GM12878 (cell line): ENCODE measurements at regions not wholly inside any gene's neighbourhood (a gene's known extent, or its start where the extent isn't known, plus 50 kb on each side); places are given as distances from the start of the nearest gene placed in this dataset.

ENCODE experiments used
- ATAC-seq: fragments of 200-7000 bp; cut with Tn5 transposase; 3 replicates; pipeline ENCODE4 v1.9.1; 2020; ENCODE audit warnings: mild to moderate bottlenecking, moderate library complexity
- BruUV-seq: library from RNA; stranded (reverse); fragments of 400-500 nt; replicated peaks from 2 replicates; lab custom pipeline; 2021; lab: Mats Ljungman, UMichigan
- CTCF ChIA-PET: fragments of 300-600 bp; sonication (Branson Sonifier 250); formaldehyde crosslinking; extraction: SDS; loops from one replicate; lab custom pipeline; 2021; ENCODE audit warnings: inconsistent platforms; lab: Yijun Ruan, JAX
- POLR2A ChIA-PET: fragments of 350-600 bp; formaldehyde crosslinking; extraction: SDS; loops from one replicate; lab custom pipeline; 2021; ENCODE audit warnings: inconsistent platforms; lab: Charles Lee
- RAD21 ChIA-PET: fragments of 300-600 bp; sonication (Branson Sonifier 250); formaldehyde crosslinking; loops from one replicate; lab custom pipeline; 2023; ENCODE audit warnings: antibody characterized with exemption; ENCODE audit not compliant: unreplicated experiment; lab: Charles Lee
- SMC1A ChIA-PET: fragments of 300-600 bp; sonication (Branson Sonifier 250); formaldehyde crosslinking; loops from one replicate; lab custom pipeline; 2023; ENCODE audit not compliant: unreplicated experiment, uncharacterized antibody; lab: Charles Lee
- DNase-seq: peaks from one replicate; pipeline ENCODE4 v3.0.0-alpha.2; 2011; ENCODE audit warnings: low read depth, low spot score
- FAIRE-seq: peaks from 3 replicates; lab custom pipeline; 2011; peaks lifted over from hg19 to GRCh38; lab: Jason Lieb, UNC
- H2AFZ ChIP-seq: 2 replicates; pipeline ENCODE4 v1.6.0; 2011; ENCODE audit warnings: low read depth, low read length, control low read depth; ENCODE audit not compliant: control insufficient read depth
- H3K27ac ChIP-seq: 2 replicates; pipeline ENCODE4 v1.5.1; 2011; ENCODE audit warnings: control low read depth; ENCODE audit not compliant: control insufficient read depth, insufficient read depth
- H3K27me3 ChIP-seq, 2 experiments: replicated peaks in 1 of 2; 2 replicates each; pipeline versions ENCODE4 v1.6.0 to v1.6.1; 2011; ENCODE audit warnings: low read length in 1 of 2; ENCODE audit not compliant: control insufficient read depth in 2 of 2, insufficient read depth in 2 of 2
- H3K36me3 ChIP-seq, 2 experiments: 2 replicates each; pipeline ENCODE4 v1.5.1; 2011; ENCODE audit warnings: low read length in 1 of 2; ENCODE audit not compliant: control insufficient read depth in 2 of 2, insufficient read depth in 2 of 2
- H3K4me1 ChIP-seq: 2 replicates; pipeline ENCODE4 v1.6.1; 2011; ENCODE audit warnings: mild to moderate bottlenecking, low read length, moderate library complexity, mixed read lengths; ENCODE audit not compliant: control insufficient read depth, insufficient read depth
- H3K4me2 ChIP-seq: 2 replicates; pipeline ENCODE4 v1.6.0; 2011; ENCODE audit warnings: control low read depth; ENCODE audit not compliant: control insufficient read depth, insufficient read depth
- H3K4me3 ChIP-seq: fragments of 200-600 bp; sonication (generic); 2 replicates; pipeline ENCODE4 v1.5.1; 2016
- H3K79me2 ChIP-seq: 2 replicates; pipeline ENCODE4 v1.6.0; 2011; ENCODE audit warnings: low read length; ENCODE audit not compliant: control insufficient read depth, insufficient read depth
- H3K9ac ChIP-seq: 2 replicates; pipeline ENCODE4 v1.8.0; 2011; ENCODE audit warnings: low read length, control low read depth, mixed read lengths; ENCODE audit not compliant: control insufficient read depth, insufficient read depth
- H3K9me3 ChIP-seq: replicated peaks from 3 replicates; pipeline ENCODE4 v1.5.1; 2011; ENCODE audit warnings: mild to moderate bottlenecking, low read length; ENCODE audit not compliant: control insufficient read depth, insufficient read depth
- H4K20me1 ChIP-seq: 2 replicates; pipeline ENCODE4 v1.6.0; 2011; ENCODE audit not compliant: control insufficient read depth, insufficient read depth
- IKZF2 ChIP-seq, 2 experiments: fragments of 450-650 bp; IDR thresholded peaks; 2 replicates each; pipeline ENCODE4 v1.6.1; 2017; ENCODE audit warnings: mild to moderate bottlenecking in 2 of 2, moderate library complexity in 2 of 2
- MYC ChIP-seq: IDR thresholded peaks from 2 replicates; pipeline ENCODE4 v1.6.1; 2011; ENCODE audit warnings: mild to moderate bottlenecking, low read length, moderate library complexity, inconsistent platforms; ENCODE audit not compliant: insufficient read depth, insufficient replicate concordance, insufficient read length, severe bottlenecking
- NRF1 ChIP-seq: conservative IDR thresholded peaks from 2 replicates; pipeline ENCODE4 v1.6.1; 2011; ENCODE audit warnings: mild to moderate bottlenecking, low read depth, low read length, improper control_type of control experiment
- ZNF622 ChIP-seq: fragments of 450-650 bp; IDR thresholded peaks from 2 replicates; pipeline ENCODE4 v1.6.1; 2017; ENCODE audit warnings: mild to moderate bottlenecking, inconsistent platforms
- WGBS: methylation state at CpG from one replicate; pipeline ENCODE4 v1.1.6; 2016; ENCODE audit warnings: low lambda C conversion rate; ENCODE audit not compliant: insufficient replicate concordance, insufficient coverage; ENCODE audit errors: missing lambda C conversion rate; 5-methylcytosine and 5-hydroxymethylcytosine counted together
- in situ Hi-C: fragments of 300-500 bp; cut with MboI; formaldehyde crosslinking; loops from 9 replicates; pipeline ENCODE4 v1.14.3; 2018; ENCODE audit warnings: mixed read lengths
- intact Hi-C: fragments of 100-400 bp; cut with micrococcal nuclease; formaldehyde crosslinking; loops from one replicate; pipeline ENCODE4 v1.14.2; 2022; ENCODE audit not compliant: unreplicated experiment
- TF ChIP-seq, protein P1 (sequence below): fragments of 150-350 bp; IDR thresholded peaks from 2 replicates; pipeline ENCODE4 v1.6.1; 2016; ENCODE audit warnings: low read depth, low read length
- TF ChIP-seq, protein P2 (sequence below): IDR thresholded peaks from 2 replicates; pipeline ENCODE4 v1.6.1; 2012; ENCODE audit warnings: improper control_type of control experiment, low read depth, low read length; ENCODE audit not compliant: insufficient replicate concordance
- TF ChIP-seq, protein P3 (sequence below): IDR thresholded peaks from 2 replicates; pipeline ENCODE4 v1.6.1; 2011; ENCODE audit warnings: borderline replicate concordance, low read depth, mild to moderate bottlenecking, moderate library complexity, low read length; ENCODE audit not compliant: insufficient read depth, poor library complexity, severe bottlenecking

DNA sequence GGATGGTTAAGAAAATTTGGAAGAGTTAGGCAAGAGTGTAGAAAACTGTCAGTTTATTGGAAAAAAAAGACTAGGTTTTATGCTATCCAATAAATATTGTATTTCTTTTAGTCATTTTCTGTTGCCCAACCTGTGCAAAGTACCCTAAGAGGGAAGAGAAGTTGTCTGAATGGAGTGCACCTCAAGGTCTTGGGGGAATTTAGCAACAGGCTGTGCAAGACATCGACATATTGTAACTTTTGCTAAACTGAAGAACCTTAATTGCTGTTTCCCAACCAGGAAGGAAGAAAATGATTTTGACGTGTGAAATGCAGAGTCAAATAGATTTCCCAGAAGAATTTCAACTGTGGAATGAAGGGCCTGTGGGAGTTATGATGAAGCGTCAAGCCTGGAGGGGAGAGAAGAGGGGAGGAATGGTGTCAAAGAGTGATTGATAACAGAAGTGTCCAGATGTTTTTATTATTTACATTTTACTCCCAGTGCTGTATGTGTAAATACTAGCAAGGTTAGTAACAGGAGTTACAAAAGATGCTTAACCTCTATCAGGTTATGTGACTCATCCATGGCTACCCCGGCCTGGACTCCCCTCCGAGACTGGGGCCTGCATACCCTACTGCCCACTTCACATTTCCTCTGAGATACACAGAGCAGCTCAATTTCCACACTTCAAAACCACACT lies 246.8 kb downstream of the MYLK4 start (continued):
- TF ChIP-seq NRF1, result no peak
- TF ChIP-seq, protein P1, sequence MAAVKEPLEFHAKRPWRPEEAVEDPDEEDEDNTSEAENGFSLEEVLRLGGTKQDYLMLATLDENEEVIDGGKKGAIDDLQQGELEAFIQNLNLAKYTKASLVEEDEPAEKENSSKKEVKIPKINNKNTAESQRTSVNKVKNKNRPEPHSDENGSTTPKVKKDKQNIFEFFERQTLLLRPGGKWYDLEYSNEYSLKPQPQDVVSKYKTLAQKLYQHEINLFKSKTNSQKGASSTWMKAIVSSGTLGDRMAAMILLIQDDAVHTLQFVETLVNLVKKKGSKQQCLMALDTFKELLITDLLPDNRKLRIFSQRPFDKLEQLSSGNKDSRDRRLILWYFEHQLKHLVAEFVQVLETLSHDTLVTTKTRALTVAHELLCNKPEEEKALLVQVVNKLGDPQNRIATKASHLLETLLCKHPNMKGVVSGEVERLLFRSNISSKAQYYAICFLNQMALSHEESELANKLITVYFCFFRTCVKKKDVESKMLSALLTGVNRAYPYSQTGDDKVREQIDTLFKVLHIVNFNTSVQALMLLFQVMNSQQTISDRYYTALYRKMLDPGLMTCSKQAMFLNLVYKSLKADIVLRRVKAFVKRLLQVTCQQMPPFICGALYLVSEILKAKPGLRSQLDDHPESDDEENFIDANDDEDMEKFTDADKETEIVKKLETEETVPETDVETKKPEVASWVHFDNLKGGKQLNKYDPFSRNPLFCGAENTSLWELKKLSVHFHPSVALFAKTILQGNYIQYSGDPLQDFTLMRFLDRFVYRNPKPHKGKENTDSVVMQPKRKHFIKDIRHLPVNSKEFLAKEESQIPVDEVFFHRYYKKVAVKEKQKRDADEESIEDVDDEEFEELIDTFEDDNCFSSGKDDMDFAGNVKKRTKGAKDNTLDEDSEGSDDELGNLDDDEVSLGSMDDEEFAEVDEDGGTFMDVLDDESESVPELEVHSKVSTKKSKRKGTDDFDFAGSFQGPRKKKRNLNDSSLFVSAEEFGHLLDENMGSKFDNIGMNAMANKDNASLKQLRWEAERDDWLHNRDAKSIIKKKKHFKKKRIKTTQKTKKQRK, result no peak

DNA sequence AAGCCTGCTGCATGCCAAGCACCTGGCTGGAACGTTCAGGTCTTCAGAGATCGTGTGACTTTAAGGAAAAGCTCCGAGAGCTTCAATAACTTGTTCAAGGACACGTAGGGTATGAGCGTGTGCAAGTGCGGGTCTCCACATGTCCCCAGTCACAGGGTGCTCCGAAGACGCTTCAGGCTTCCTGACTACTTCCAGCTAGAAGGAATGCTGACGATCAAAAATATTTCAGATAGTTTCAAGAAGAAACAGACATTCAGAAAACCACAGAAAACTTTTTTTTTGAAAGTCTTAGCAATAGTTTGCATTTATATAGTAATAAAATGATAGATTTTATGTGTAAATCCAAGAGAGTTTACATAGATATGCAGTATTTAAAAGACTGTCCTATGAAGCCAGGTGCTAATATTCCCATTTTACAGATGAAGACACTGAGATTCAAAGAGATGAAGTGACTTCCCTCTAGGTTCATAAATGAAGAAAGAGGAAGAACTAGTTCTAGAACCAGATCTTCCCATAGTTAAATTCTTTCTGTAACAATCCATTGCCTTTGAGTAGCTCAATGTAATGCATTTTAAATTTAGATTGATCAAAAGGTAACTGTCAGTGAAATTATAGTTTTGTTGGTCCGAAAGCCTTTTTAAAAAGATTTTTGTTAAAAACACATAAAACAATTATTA lies 247.6 kb downstream of the MYLK4 start:
- no peak for DNase-seq
- in situ Hi-C loops, result no loop called here
- H2AFZ ChIP-seq, result no peak overlapping the region
- no peak overlapping the region for H3K9ac ChIP-seq
- ChIA-PET RAD21 (no interaction called here), POLR2A (no interaction called here), CTCF (interaction anchor here (1.0 kb wide), 1 partner anchor 247 kb away, joined by 3 read pairs; the partner anchor contains the start of gene MYLK4), SMC1A (interaction anchor here (0.7 to 0.8 kb wide), 2 partner anchors 25 to 294 kb away, joined by 3 read pairs; no protein-coding TSS in a partner anchor)
- BruUV-seq, result no TSS peak
- WGBS, result 44% methylated on average over 9 of the region's 10 CpGs
- H3K4me2 ChIP-seq, result no peak overlapping the region
- no peaks in the 10 kb centered on the region for H4K20me1 ChIP-seq
- no peaks in the 10 kb centered on the region for H3K4me1 ChIP-seq
- no peak for FAIRE-seq
- H3K4me3 ChIP-seq, result no peak overlapping the region
- no peaks in the 10 kb centered on the region for H3K9me3 ChIP-seq
- H3K27me3 ChIP-seq, result peaks cover 0 to 1% of the 10 kb centered on the region in 2 experiments; a peak in 1 of 4 replicates
- no peaks in the 10 kb centered on the region for H3K79me2 ChIP-seq
- no peak for ATAC-seq
- no peak overlapping the region for H3K27ac ChIP-seq
- intact Hi-C loops, result no loop called here
- H3K36me3 ChIP-seq, result no peaks in the 10 kb centered on the region
- TF ChIP-seq, protein P2, sequence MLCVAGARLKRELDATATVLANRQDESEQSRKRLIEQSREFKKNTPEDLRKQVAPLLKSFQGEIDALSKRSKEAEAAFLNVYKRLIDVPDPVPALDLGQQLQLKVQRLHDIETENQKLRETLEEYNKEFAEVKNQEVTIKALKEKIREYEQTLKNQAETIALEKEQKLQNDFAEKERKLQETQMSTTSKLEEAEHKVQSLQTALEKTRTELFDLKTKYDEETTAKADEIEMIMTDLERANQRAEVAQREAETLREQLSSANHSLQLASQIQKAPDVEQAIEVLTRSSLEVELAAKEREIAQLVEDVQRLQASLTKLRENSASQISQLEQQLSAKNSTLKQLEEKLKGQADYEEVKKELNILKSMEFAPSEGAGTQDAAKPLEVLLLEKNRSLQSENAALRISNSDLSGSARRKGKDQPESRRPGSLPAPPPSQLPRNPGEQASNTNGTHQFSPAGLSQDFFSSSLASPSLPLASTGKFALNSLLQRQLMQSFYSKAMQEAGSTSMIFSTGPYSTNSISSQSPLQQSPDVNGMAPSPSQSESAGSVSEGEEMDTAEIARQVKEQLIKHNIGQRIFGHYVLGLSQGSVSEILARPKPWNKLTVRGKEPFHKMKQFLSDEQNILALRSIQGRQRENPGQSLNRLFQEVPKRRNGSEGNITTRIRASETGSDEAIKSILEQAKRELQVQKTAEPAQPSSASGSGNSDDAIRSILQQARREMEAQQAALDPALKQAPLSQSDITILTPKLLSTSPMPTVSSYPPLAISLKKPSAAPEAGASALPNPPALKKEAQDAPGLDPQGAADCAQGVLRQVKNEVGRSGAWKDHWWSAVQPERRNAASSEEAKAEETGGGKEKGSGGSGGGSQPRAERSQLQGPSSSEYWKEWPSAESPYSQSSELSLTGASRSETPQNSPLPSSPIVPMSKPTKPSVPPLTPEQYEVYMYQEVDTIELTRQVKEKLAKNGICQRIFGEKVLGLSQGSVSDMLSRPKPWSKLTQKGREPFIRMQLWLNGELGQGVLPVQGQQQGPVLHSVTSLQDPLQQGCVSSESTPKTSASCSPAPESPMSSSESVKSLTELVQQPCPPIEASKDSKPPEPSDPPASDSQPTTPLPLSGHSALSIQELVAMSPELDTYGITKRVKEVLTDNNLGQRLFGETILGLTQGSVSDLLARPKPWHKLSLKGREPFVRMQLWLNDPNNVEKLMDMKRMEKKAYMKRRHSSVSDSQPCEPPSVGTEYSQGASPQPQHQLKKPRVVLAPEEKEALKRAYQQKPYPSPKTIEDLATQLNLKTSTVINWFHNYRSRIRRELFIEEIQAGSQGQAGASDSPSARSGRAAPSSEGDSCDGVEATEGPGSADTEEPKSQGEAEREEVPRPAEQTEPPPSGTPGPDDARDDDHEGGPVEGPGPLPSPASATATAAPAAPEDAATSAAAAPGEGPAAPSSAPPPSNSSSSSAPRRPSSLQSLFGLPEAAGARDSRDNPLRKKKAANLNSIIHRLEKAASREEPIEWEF, result no peak
- TF ChIP-seq MYC (no peak), ZNF622 (no peak), IKZF2 (IDR thresholded peaks at IDR 0.05) (no peak)
- TF ChIP-seq, protein P3, sequence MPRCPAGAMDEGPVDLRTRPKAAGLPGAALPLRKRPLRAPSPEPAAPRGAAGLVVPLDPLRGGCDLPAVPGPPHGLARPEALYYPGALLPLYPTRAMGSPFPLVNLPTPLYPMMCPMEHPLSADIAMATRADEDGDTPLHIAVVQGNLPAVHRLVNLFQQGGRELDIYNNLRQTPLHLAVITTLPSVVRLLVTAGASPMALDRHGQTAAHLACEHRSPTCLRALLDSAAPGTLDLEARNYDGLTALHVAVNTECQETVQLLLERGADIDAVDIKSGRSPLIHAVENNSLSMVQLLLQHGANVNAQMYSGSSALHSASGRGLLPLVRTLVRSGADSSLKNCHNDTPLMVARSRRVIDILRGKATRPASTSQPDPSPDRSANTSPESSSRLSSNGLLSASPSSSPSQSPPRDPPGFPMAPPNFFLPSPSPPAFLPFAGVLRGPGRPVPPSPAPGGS, result no peak
